GM19438 (cell line): ENCODE measurements at regions not wholly inside any gene's neighbourhood (a gene's known extent, or its start where the extent isn't known, plus 50 kb on each side); places are given as distances from the start of the nearest gene placed in this dataset.
A peak's percentile ranks its signal among the peaks of the same experiment; 100 is the strongest.

Experiments
- ATAC-seq: cut with Tn5 transposase; IDR thresholded peaks from one replicate; pipeline ENCODE4 v1.9.1; 2021; ENCODE audit warnings: low read depth; ENCODE audit not compliant: unreplicated experiment

- no peak for ATAC-seq
Measured at GRCh38 chr6:20312606-20313005, 89.1 kb upstream of the E2F3 start.

DNA sequence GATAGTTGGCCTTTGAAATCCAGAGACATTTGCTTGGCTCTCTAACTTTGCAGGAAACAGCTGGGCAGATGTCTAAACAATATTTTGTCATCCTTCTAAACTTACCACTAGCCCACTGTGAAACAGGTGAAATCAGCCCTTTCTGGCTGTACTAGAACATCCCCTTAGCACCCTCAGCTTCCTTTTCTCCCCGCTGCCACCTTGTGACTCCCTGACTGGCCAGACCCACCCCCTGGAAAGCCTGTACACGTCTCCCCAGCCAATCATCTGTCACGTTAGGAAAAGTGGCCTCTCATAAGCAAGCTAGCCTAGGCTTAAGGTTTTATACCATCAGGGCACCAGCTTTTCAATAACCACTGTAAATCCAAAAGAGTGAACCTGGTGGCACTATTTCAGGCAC, 88.6 kb upstream of the E2F3 start:
- ATAC-seq = no peak

GRCh38 chr6:20313960-20314530, 87.6 kb upstream of the E2F3 start:
- ATAC-seq = no peak

DNA sequence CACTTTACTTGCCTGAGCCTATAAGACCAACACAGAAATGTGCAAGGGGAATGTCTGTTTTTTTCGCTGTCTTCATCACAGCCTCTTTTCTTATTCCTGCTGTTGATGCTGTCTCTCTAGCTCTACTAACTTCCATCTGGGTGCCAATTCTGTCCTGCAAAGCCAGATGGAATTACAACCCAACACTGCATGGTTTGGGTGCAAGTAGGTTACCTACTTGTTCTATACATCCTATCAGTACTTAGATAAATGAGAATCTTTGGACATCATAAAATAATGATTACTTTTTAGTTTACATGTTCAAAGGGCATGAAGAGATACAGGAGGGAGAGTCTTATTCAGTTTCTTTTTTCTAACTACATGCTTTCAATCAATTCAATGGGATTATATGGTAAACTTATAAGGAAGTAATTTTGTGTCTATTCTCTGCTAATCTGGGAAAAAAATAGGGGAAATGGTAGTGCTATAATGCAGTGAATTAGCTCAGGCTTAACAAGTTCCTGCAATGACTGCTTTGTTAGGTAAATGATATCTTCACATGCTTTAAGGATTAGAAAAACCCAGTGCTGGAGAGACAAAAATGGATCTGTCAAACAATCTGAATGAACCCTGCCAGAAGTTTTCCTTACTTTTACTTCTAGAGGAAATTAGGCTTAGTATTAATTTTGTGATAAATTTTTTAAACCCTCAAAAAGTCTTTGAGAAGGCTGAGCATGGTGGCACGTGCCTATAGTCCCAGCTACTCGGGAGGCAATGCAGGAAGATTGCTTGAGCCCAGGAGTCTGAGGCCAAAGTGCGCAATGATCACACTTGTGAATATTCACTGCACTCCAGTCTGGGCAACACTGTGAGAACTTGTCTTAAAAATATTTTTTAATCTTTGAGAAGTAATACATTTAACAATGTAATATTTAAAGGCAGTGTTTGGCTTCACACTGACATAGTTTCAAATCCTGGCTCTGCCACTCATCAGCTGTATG, 86.5 kb upstream of the E2F3 start:
- ATAC-seq = no peak

DNA sequence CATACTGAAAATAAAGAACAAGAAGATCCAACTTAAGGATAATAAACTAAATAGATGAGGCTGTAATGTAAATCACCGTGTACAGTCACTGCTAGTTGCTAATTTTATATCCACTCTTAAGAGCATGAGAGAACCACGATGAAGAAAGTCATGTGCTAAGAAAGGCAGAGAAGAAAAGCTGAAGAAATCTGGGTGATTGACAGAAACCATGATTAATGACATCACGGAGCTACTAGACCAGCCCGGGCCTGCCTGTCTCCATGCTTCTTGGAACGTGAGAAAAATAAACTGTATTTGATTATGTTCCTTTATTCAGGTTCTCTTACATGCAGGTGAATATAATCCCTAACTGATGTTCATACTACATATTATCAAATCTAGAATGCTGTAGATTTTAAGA, 84.2 kb upstream of the E2F3 start:
- no peak for ATAC-seq

GRCh38 chr6:20318851-20319387, 82.8 kb upstream of the E2F3 start:
- ATAC-seq = no peak

DNA sequence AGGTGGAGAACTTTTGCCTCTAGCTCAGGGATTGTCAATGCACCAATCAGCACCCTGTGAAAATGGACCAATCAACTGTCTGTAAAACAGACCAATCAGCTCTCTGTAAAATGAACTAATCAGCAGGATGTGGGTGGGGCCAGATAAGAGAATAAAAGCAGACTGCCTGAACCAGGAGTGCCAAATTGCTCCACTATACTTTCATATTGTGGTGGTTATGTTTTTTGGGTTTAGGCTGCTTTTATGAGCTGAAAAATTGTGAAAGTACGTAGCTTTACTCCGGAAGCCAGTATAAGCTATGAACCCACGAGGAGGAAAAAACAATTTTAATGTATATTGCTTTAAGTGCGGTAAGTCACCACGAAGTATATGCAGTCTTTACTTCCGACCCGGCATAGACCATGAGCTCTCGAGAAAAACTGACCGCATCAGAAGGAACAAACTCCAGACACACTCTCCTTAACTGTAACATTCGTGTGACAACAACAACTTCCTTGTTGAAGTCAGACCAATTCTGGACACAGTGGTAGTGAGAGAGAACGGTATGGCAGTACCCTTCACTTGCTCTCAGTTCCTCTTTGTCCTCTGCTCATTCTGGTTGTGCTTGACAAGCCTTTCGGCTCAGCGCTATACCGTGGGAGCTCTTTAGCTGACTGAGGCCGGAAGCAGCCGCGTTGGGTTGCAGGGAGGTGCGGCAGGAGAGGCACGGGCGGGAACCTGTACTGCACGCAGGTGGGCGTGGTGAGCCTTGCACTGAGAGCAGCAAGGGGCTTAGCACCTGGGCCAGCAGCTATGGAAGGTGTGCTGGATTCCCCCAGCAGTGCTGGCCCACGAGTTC, 81.9 kb upstream of the E2F3 start:
- peak; percentile 97 for ATAC-seq

- no peak for ATAC-seq
Measured at GRCh38 chr6:20325641-20326421, 75.8 kb upstream of the E2F3 start.

DNA sequence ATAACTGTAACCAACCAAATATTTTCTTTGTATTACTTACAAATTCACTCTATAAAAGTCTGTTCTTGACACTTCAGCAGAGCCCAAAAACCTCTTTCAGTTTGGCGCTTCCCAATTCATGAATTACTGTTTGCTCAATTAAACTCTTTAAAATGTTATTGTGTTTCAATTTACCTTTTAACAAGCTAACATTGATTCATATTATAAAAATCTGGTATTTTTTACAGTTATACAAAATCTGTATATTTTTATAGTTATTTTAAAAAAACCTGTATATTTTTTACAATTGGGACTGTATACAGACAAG, 75.3 kb upstream of the E2F3 start:
- no peak for ATAC-seq

DNA sequence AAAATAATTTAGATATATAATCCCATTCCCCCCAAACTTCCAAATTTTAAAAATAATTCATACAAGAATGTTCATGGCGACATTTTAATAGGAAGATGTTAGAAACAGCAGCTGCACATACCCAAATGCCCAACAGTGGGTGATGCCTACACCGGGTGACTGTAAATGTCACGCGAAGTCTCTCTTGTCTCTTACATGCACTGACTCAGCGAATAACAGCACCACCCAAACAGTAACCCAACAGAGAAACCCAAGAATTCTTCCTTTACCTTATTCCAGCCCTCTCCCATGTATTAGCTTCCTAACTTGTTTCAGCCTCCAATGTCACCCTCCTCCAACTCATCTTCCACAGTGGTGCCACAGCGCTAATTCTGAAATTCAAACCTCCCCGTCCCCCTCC, 74.5 kb upstream of the E2F3 start:
- ATAC-seq = no peak

DNA sequence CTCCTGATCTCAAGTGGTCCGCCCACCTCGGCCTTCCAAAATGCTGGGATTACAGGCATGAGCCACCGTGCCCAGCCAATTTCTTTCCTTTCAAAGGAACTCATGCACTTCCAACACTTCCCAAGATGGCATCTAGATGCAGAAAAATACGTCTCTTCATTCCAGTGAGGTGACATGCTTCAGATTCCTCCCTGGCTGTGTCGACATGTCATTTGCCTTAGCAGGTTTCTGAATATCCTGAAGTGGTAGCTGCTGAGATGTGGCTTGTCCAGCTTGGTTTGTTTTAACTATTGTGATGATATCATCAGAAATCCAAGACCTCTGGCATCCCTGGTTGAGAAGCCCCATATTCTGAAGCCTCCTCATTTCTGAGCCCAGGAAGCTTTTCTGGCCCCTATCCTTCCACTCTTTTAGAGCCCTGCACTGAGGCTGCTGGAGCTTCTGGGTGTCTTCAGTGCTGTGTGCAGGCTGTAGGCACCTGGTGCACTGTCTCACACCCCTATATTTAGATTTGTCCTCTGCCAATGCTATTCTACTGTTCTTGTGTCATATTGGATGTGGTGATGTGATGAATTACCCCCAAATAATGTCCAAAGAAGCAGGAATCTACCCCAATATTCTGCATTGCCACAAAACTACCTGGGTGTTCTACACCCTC, 73.3 kb upstream of the E2F3 start:
- ATAC-seq = no peak

DNA sequence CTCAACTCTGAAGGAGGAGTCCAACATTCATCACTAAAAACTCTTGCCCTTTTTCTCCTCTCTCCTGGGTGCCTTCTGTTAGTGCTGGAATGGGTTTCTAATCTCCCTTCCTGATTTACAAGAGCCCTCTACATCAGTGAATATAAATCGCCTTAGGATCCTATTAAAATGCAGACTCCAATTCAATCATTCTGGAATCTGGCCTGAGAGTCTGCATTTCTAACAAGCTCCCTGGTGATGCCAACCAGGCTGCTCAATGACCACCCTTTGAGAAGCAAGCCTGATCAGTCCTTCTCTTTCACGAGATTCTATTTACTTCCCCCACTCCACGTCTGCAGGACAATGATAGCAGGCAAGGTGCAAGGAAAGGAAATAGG, 72.8 kb upstream of the E2F3 start:
- no peak for ATAC-seq

GRCh38 chr6:20331042-20331441, 70.6 kb upstream of the E2F3 start:
- no peak for ATAC-seq

DNA sequence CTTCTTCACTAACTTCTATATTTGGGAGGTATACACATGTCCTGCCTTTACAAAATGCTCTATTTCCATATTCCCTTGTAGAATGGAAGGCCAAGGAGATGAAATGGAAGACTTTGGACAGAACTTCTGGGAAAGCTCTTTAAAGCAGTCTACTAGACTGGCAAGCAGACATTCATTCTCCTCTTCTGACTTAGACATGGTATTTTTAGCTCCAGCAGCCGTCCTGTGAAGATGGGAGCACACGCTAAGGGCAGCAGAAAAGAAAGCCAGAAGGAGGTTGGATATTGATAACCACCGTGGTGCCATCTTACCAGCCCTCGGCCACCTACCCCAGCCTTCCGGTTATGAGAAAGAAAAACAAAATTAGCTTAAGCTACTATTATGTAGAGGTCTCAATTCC, 70.1 kb upstream of the E2F3 start:
- ATAC-seq = no peak

GRCh38 chr6:20332441-20333006, 69.2 kb upstream of the E2F3 start:
- ATAC-seq = no peak

GRCh38 chr6:20333721-20334269, 67.9 kb upstream of the E2F3 start:
- ATAC-seq = no peak

GRCh38 chr6:20334334-20334733, 67.3 kb upstream of the E2F3 start:
- ATAC-seq = no peak

- ATAC-seq = no peak
Measured at GRCh38 chr6:20334962-20335361, 66.7 kb upstream of the E2F3 start.

DNA sequence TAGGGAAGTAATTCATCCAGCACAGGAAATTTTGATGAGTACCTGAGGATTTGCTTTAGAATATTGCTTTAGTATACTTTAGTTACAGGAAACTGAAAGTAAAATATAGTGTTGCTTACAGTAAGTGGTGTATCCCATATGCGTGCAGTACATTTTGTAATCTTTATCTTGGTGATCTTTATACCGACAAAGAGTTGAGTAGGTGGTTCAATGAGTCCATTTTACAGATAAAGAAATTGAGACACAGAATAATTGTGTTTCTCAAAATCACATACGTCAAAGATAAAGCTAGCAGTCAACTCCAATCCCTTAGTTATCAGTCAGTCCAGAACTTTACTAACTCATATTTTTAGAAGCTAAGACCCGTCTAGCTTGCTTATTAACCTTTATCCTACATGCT, 65.8 kb upstream of the E2F3 start:
- ATAC-seq = no peak
